GM12878 (cell line): ENCODE measurements at regions not wholly inside any gene's neighbourhood (a gene's known extent, or its start where the extent isn't known, plus 50 kb on each side); places are given as distances from the start of the nearest gene placed in this dataset.

Source experiments
- ATAC-seq: fragments of 200-7000 bp; cut with Tn5 transposase; 3 replicates; pipeline ENCODE4 v1.9.1; 2020; ENCODE audit warnings: mild to moderate bottlenecking, moderate library complexity
- BruUV-seq: library from RNA; stranded (reverse); fragments of 400-500 nt; replicated peaks from 2 replicates; lab custom pipeline; 2021; lab: Mats Ljungman, UMichigan
- CTCF ChIA-PET: fragments of 300-600 bp; sonication (Branson Sonifier 250); formaldehyde crosslinking; extraction: SDS; loops from one replicate; lab custom pipeline; 2021; ENCODE audit warnings: inconsistent platforms; lab: Yijun Ruan, JAX
- POLR2A ChIA-PET: fragments of 350-600 bp; formaldehyde crosslinking; extraction: SDS; loops from one replicate; lab custom pipeline; 2021; ENCODE audit warnings: inconsistent platforms; lab: Charles Lee
- RAD21 ChIA-PET: fragments of 300-600 bp; sonication (Branson Sonifier 250); formaldehyde crosslinking; loops from one replicate; lab custom pipeline; 2023; ENCODE audit warnings: antibody characterized with exemption; ENCODE audit not compliant: unreplicated experiment; lab: Charles Lee
- SMC1A ChIA-PET: fragments of 300-600 bp; sonication (Branson Sonifier 250); formaldehyde crosslinking; loops from one replicate; lab custom pipeline; 2023; ENCODE audit not compliant: unreplicated experiment, uncharacterized antibody; lab: Charles Lee
- DNase-seq: peaks from one replicate; pipeline ENCODE4 v3.0.0-alpha.2; 2011; ENCODE audit warnings: low read depth, low spot score
- FAIRE-seq: peaks from 3 replicates; lab custom pipeline; 2011; peaks lifted over from hg19 to GRCh38; lab: Jason Lieb, UNC
- H2AFZ ChIP-seq: 2 replicates; pipeline ENCODE4 v1.6.0; 2011; ENCODE audit warnings: low read depth, low read length, control low read depth; ENCODE audit not compliant: control insufficient read depth
- H3K27ac ChIP-seq: 2 replicates; pipeline ENCODE4 v1.5.1; 2011; ENCODE audit warnings: control low read depth; ENCODE audit not compliant: control insufficient read depth, insufficient read depth
- H3K27me3 ChIP-seq, 2 experiments: replicated peaks in 1 of 2; 2 replicates each; pipeline versions ENCODE4 v1.6.0 to v1.6.1; 2011; ENCODE audit warnings: low read length in 1 of 2; ENCODE audit not compliant: control insufficient read depth in 2 of 2, insufficient read depth in 2 of 2
- H3K36me3 ChIP-seq, 2 experiments: 2 replicates each; pipeline ENCODE4 v1.5.1; 2011; ENCODE audit warnings: low read length in 1 of 2; ENCODE audit not compliant: control insufficient read depth in 2 of 2, insufficient read depth in 2 of 2
- H3K4me1 ChIP-seq: 2 replicates; pipeline ENCODE4 v1.6.1; 2011; ENCODE audit warnings: mild to moderate bottlenecking, low read length, moderate library complexity, mixed read lengths; ENCODE audit not compliant: control insufficient read depth, insufficient read depth
- H3K4me2 ChIP-seq: 2 replicates; pipeline ENCODE4 v1.6.0; 2011; ENCODE audit warnings: control low read depth; ENCODE audit not compliant: control insufficient read depth, insufficient read depth
- H3K4me3 ChIP-seq: fragments of 200-600 bp; sonication (generic); 2 replicates; pipeline ENCODE4 v1.5.1; 2016
- H3K79me2 ChIP-seq: 2 replicates; pipeline ENCODE4 v1.6.0; 2011; ENCODE audit warnings: low read length; ENCODE audit not compliant: control insufficient read depth, insufficient read depth
- H3K9ac ChIP-seq: 2 replicates; pipeline ENCODE4 v1.8.0; 2011; ENCODE audit warnings: low read length, control low read depth, mixed read lengths; ENCODE audit not compliant: control insufficient read depth, insufficient read depth
- H3K9me3 ChIP-seq: replicated peaks from 3 replicates; pipeline ENCODE4 v1.5.1; 2011; ENCODE audit warnings: mild to moderate bottlenecking, low read length; ENCODE audit not compliant: control insufficient read depth, insufficient read depth
- H4K20me1 ChIP-seq: 2 replicates; pipeline ENCODE4 v1.6.0; 2011; ENCODE audit not compliant: control insufficient read depth, insufficient read depth
- CREM ChIP-seq: IDR thresholded peaks from 2 replicates; pipeline ENCODE4 v1.6.1; 2014; ENCODE audit warnings: antibody characterized with exemption, low read depth
- DPF2 ChIP-seq: fragments of 450-650 bp; IDR thresholded peaks from 2 replicates; pipeline ENCODE4 v1.6.1; 2017; ENCODE audit warnings: mild to moderate bottlenecking
- IKZF1 ChIP-seq: fragments of 450-650 bp; conservative IDR thresholded peaks from 2 replicates; pipeline ENCODE4 v1.6.1; 2017; ENCODE audit warnings: antibody characterized with exemption, mild to moderate bottlenecking
- RAD51 ChIP-seq: fragments of 450-650 bp; IDR thresholded peaks from 2 replicates; pipeline ENCODE4 v1.6.1; 2016; ENCODE audit warnings: moderate library complexity, mild to moderate bottlenecking, inconsistent platforms
- STAT3 ChIP-seq: IDR thresholded peaks from 2 replicates; pipeline ENCODE4 v1.6.1; 2011; ENCODE audit warnings: low read depth, low read length, improper control_type of control experiment
- TCF12 ChIP-seq: IDR thresholded peaks from 2 replicates; pipeline ENCODE4 v1.6.1; 2011; ENCODE audit warnings: low read depth, mild to moderate bottlenecking, low read length
- ZNF622 ChIP-seq: fragments of 450-650 bp; IDR thresholded peaks from 2 replicates; pipeline ENCODE4 v1.6.1; 2017; ENCODE audit warnings: mild to moderate bottlenecking, inconsistent platforms
- WGBS: methylation state at CpG from one replicate; pipeline ENCODE4 v1.1.6; 2016; ENCODE audit warnings: low lambda C conversion rate; ENCODE audit not compliant: insufficient replicate concordance, insufficient coverage; ENCODE audit errors: missing lambda C conversion rate; 5-methylcytosine and 5-hydroxymethylcytosine counted together
- in situ Hi-C: fragments of 300-500 bp; cut with MboI; formaldehyde crosslinking; loops from 9 replicates; pipeline ENCODE4 v1.14.3; 2018; ENCODE audit warnings: mixed read lengths
- intact Hi-C: fragments of 100-400 bp; cut with micrococcal nuclease; formaldehyde crosslinking; loops from one replicate; pipeline ENCODE4 v1.14.2; 2022; ENCODE audit not compliant: unreplicated experiment
- TF ChIP-seq, protein P1 (sequence below): fragments of 450-650 bp; IDR thresholded peaks from 2 replicates; pipeline ENCODE4 v1.6.1; 2017; ENCODE audit warnings: mild to moderate bottlenecking, moderate library complexity
- TF ChIP-seq, protein P2 (sequence below): IDR thresholded peaks from 2 replicates; pipeline ENCODE4 v1.6.1; 2011; ENCODE audit warnings: borderline replicate concordance, low read depth, mild to moderate bottlenecking, moderate library complexity, mixed read lengths, low read length; ENCODE audit not compliant: insufficient read depth; ENCODE audit errors: extremely low read length

DNA sequence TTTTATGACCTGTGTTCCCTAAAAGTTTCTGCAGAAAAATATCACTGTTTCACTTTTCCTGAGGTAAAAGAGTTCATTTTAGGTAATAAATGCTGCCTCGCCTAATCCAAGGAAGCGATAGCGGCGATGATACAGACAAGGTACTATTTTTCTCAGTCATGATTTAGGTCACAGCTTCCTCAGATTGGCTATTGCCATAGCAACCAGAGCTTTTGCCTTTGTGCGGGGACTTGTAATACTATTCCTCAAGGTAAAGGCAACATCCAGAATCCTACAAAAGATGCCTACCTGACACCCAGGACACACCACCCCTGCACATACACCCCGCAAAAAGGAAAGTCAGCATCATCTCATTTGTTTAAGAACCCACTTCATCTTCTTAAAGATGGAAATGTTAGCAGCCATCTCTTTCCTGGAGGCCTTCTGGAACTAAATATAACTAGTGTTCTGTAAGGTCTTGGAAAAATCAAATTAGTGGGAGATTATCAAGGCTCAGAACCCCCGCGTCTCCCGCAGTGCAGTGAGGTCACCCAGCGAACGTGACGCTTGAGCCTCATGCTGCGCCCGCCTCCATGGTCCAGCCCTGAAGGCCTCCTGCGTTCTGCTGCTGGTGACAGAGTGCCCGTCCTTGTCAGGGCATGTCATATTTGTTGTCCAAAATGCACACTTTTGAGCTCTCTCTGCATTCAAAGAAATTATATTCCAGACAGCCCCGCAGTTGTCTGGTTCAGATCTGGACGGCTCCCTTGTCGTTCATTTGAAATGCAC, 402.0 kb upstream of the RNF32 start:
- 74% methylated on average over 19 of the region's 19 CpGs for WGBS

More for the DNA sequence above, 402.0 kb upstream of the RNF32 start:
- H2AFZ ChIP-seq, result no peak overlapping the region
- CTCF ChIA-PET, result no interaction called here
- H4K20me1 ChIP-seq, result no peaks in the 10 kb centered on the region
- ATAC-seq (no peak), DNase-seq (no peak), FAIRE-seq (no peak)
- no peaks in the 10 kb centered on the region for H3K79me2 ChIP-seq
- no peaks in the 10 kb centered on the region for H3K4me1 ChIP-seq
- H3K9ac ChIP-seq, result no peak overlapping the region
- POLR2A ChIA-PET, result no interaction called here
- no peak overlapping the region for H3K4me2 ChIP-seq
- no TSS peak for BruUV-seq
- intact Hi-C loops, result no loop called here
- RAD21 ChIA-PET, result no interaction called here
- no peak overlapping the region for H3K27ac ChIP-seq
- no peaks in the 10 kb centered on the region for H3K9me3 ChIP-seq
- no peak overlapping the region for H3K4me3 ChIP-seq
- no peaks in the 10 kb centered on the region for H3K36me3 ChIP-seq
- in situ Hi-C loops, result no loop called here
- no peaks in the 10 kb centered on the region for H3K27me3 ChIP-seq
- TF ChIP-seq, protein P1, sequence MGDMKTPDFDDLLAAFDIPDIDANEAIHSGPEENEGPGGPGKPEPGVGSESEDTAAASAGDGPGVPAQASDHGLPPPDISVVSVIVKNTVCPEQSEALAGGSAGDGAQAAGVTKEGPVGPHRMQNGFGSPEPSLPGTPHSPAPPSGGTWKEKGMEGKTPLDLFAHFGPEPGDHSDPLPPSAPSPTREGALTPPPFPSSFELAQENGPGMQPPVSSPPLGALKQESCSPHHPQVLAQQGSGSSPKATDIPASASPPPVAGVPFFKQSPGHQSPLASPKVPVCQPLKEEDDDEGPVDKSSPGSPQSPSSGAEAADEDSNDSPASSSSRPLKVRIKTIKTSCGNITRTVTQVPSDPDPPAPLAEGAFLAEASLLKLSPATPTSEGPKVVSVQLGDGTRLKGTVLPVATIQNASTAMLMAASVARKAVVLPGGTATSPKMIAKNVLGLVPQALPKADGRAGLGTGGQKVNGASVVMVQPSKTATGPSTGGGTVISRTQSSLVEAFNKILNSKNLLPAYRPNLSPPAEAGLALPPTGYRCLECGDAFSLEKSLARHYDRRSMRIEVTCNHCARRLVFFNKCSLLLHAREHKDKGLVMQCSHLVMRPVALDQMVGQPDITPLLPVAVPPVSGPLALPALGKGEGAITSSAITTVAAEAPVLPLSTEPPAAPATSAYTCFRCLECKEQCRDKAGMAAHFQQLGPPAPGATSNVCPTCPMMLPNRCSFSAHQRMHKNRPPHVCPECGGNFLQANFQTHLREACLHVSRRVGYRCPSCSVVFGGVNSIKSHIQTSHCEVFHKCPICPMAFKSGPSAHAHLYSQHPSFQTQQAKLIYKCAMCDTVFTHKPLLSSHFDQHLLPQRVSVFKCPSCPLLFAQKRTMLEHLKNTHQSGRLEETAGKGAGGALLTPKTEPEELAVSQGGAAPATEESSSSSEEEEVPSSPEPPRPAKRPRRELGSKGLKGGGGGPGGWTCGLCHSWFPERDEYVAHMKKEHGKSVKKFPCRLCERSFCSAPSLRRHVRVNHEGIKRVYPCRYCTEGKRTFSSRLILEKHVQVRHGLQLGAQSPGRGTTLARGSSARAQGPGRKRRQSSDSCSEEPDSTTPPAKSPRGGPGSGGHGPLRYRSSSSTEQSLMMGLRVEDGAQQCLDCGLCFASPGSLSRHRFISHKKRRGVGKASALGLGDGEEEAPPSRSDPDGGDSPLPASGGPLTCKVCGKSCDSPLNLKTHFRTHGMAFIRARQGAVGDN, result no peak
- no peak for TF ChIP-seq RAD51
- TF ChIP-seq, protein P2, sequence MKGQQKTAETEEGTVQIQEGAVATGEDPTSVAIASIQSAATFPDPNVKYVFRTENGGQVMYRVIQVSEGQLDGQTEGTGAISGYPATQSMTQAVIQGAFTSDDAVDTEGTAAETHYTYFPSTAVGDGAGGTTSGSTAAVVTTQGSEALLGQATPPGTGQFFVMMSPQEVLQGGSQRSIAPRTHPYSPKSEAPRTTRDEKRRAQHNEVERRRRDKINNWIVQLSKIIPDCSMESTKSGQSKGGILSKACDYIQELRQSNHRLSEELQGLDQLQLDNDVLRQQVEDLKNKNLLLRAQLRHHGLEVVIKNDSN, result no peak
- TF ChIP-seq DPF2, result no peak
- TF ChIP-seq TCF12, result no peak
- TF ChIP-seq ZNF622, result no peak
- TF ChIP-seq IKZF1, result no peak
- no peak for TF ChIP-seq STAT3
- TF ChIP-seq CREM, result no peak
- SMC1A ChIA-PET, result no interaction called here
